KOPT-K1 (cell line): ENCODE measurements at regions not wholly inside any gene's neighbourhood (a gene's known extent, or its start where the extent isn't known, plus 50 kb on each side); places are given as distances from the start of the nearest gene placed in this dataset.
"Not testable (repeated sequence)": the region's sequence is repeated elsewhere in the genome, so short reads cannot be mapped to it uniquely, and the experiment has no call there.

Experiments
- H3K27ac ChIP-seq: fragments of 200-600 bp; sonication (generic); 2 replicates; pipeline ENCODE4 v1.5.1; 2016; ENCODE audit warnings: antibody characterized with exemption, mild to moderate bottlenecking, low read depth, low read length; ENCODE audit not compliant: poor library complexity, severe bottlenecking
- H3K36me3 ChIP-seq: fragments of 200-600 bp; sonication (generic); 2 replicates; pipeline ENCODE4 v1.5.1; 2017; ENCODE audit warnings: antibody characterized with exemption, mild to moderate bottlenecking, low read length, moderate library complexity; ENCODE audit not compliant: insufficient read depth
- H3K9me3 ChIP-seq: fragments of 200-600 bp; sonication (generic); 2 replicates; pipeline ENCODE4 v1.5.1; 2017; ENCODE audit warnings: antibody characterized with exemption, low read length, mild to moderate bottlenecking; ENCODE audit not compliant: insufficient read depth, poor library complexity, severe bottlenecking

DNA sequence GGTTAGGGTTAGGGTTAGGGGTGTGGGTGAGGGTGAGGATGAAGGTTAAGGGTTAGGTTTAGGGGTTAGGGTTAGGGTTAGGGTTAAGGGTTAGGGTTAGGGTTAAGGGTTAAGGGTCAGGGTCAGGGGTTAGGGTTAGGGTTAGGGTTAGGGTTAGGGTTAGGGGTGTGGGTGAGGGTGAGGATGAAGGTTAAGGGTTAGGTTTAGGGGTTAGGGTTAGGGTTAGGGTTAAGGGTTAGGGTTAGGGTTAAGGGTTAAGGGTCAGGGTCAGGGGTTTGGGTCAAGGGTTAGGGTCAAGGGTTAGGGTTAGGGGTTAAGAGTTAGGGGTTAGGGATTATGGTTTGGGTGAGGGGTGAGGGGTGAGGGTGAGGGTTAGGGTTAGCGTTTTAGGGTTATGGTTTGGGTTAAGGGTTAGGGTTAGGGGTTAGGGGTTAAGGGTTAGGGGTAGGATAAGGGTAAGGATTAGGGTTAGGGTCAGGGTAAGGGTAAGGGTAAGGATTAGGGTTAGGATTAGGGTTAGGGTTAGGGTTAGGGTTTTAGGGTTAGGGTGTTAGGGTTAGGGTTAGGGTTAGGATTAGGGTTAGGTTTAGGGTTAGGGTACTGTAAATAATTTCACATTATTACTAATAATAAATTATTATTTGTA, 214.0 kb downstream of the LMLN start:
- not testable (repeated sequence) for H3K27ac ChIP-seq, H3K36me3 ChIP-seq
- peaks cover 15% of the 10 kb centered on the region for H3K9me3 ChIP-seq
